ENCODE measurements at regions not wholly inside any gene's neighbourhood (a gene's known extent, or its start where the extent isn't known, plus 50 kb on each side); places are given as distances from the start of the nearest gene placed in this dataset.

GRCh38 chr2:59312967-59313940 lies 1072.1 kb upstream of the FANCL start:
- Histone ChIP-seq H3K4me3 (ENCODE audit: control extremely low read depth in 1 of 5, extremely low read depth in 1 of 5, insufficient read depth in 1 of 5, low read depth in 2 of 5, low read length in 4 of 5) (no peak overlapping the region), H3K9ac (ENCODE audit: low read length) (no peak overlapping the region), H3K79me2 (ENCODE audit: control insufficient read depth, insufficient read depth, low read length) (no peaks in the 10 kb centered on the region), H3K4me2 (replicated peaks; ENCODE audit: low read depth, low read length, poor library complexity, severe bottlenecking) (no peak overlapping the region), H4K20me1 (ENCODE audit: control insufficient read depth, insufficient read depth, low read length, poor library complexity, severe bottlenecking) (no peaks in the 10 kb centered on the region), H3K9me3 (ENCODE audit: control extremely low read depth in 1 of 3, control insufficient read depth in 2 of 3, insufficient read depth in 1 of 3, low read length in 2 of 3) (no peaks in the 10 kb centered on the region), H3K36me3 (replicated peaks in 1 of 2; ENCODE audit: control extremely low read depth in 1 of 2, control insufficient read depth in 1 of 2, extremely low read depth in 1 of 2, insufficient read depth in 2 of 2, low read length in 1 of 2) (no peaks in the 10 kb centered on the region), H2AFZ (ENCODE audit: insufficient read depth, low read depth, low read length, poor library complexity, severe bottlenecking) (no peak overlapping the region), H3K27me3 (replicated peaks in 1 of 4; ENCODE audit: control extremely low read depth in 1 of 4, control insufficient read depth in 3 of 4, insufficient read depth in 4 of 4, low read length in 3 of 4) (peaks cover 0 to 7% (median 0%) of the 10 kb centered on the region in 4 experiments), H3K27ac (ENCODE audit: low read length in 2 of 2) (no peak overlapping the region), H3K4me1 (ENCODE audit: control insufficient read depth in 2 of 2, insufficient read depth in 2 of 2, low read length in 2 of 2) (peaks cover 2 to 7% of the 10 kb centered on the region in 2 donors)
- Mint-ChIP-seq H3K4me3 (peak overlapping the region; percentile 60), H3K27ac (no peak overlapping the region), H3K9me3 (ENCODE audit: insufficient read depth) (no peaks in the 10 kb centered on the region), H3K4me1 (peaks cover 16% of the 10 kb centered on the region), H3K27me3 (peaks cover 21% of the 10 kb centered on the region)
- POLR2A ChIA-PET = no interaction called here
- no peak for DNase-seq
- TF ChIP-seq CTCF (IDR thresholded peaks at IDR 0.05) (no peak), EZH2 (IDR thresholded peaks at IDR 0.05; ENCODE audit: borderline replicate concordance, insufficient read depth, low read depth, low read length, poor library complexity, severe bottlenecking) (no peak)
- intact Hi-C loops (cut with micrococcal nuclease) = no loop called here
- CTCF ChIA-PET = interaction anchor here (0.6 to 1.6 kb wide), 3 partner anchors 12 to 1270 kb away, joined by 3 to 5 read pairs (median 3); no protein-coding TSS in a partner anchor
- 94% methylated on average over 5 of the region's 11 CpGs for WGBS (ENCODE audit: insufficient coverage)
- no peak for ATAC-seq (ENCODE audit: low read depth)

GRCh38 chr2:59312029-59312428 lies 1070.9 kb upstream of the FANCL start:
- Histone ChIP-seq H4K20me1 (ENCODE audit: control insufficient read depth, insufficient read depth, low read length, poor library complexity, severe bottlenecking) (no peaks in the 10 kb centered on the region), H3K9ac (ENCODE audit: low read length) (no peak overlapping the region), H3K27ac (ENCODE audit: low read length in 2 of 2) (no peak overlapping the region), H3K36me3 (replicated peaks in 1 of 2; ENCODE audit: control extremely low read depth in 1 of 2, control insufficient read depth in 1 of 2, extremely low read depth in 1 of 2, insufficient read depth in 2 of 2, low read length in 1 of 2) (no peaks in the 10 kb centered on the region), H3K9me3 (ENCODE audit: control extremely low read depth in 1 of 3, control insufficient read depth in 2 of 3, insufficient read depth in 1 of 3, low read length in 2 of 3) (no peaks in the 10 kb centered on the region), H3K4me3 (ENCODE audit: control extremely low read depth in 1 of 5, extremely low read depth in 1 of 5, insufficient read depth in 1 of 5, low read depth in 2 of 5, low read length in 4 of 5) (no peak overlapping the region), H3K4me2 (replicated peaks; ENCODE audit: low read depth, low read length, poor library complexity, severe bottlenecking) (no peak overlapping the region), H3K27me3 (replicated peaks in 1 of 4; ENCODE audit: control extremely low read depth in 1 of 4, control insufficient read depth in 3 of 4, insufficient read depth in 4 of 4, low read length in 3 of 4) (peaks cover 0 to 7% (median 0%) of the 10 kb centered on the region in 4 experiments), H3K79me2 (ENCODE audit: control insufficient read depth, insufficient read depth, low read length) (no peaks in the 10 kb centered on the region), H3K4me1 (ENCODE audit: control insufficient read depth in 2 of 2, insufficient read depth in 2 of 2, low read length in 2 of 2) (peaks cover 2 to 7% of the 10 kb centered on the region in 2 donors), H2AFZ (ENCODE audit: insufficient read depth, low read depth, low read length, poor library complexity, severe bottlenecking) (no peak overlapping the region)
- Mint-ChIP-seq H3K27me3 (peaks cover 19% of the 10 kb centered on the region), H3K27ac (no peak overlapping the region), H3K4me1 (peaks cover 16% of the 10 kb centered on the region), H3K9me3 (ENCODE audit: insufficient read depth) (no peaks in the 10 kb centered on the region), H3K4me3 (no peak overlapping the region)
- WGBS (ENCODE audit: insufficient coverage) = no CpG with 5 or more reads among the region's 1 CpG
- DNase-seq = no peak
- ChIA-PET POLR2A (no interaction called here), CTCF (interaction anchor here (0.7 to 1.6 kb wide), 3 partner anchors 9 to 1253 kb away, joined by 3 to 5 read pairs (median 3); no protein-coding TSS in a partner anchor)
- intact Hi-C loops (cut with micrococcal nuclease) = no loop called here
- TF ChIP-seq EZH2 (IDR thresholded peaks at IDR 0.05; ENCODE audit: borderline replicate concordance, insufficient read depth, low read depth, low read length, poor library complexity, severe bottlenecking) (no peak), CTCF (IDR thresholded peaks at IDR 0.05) (no peak)
- ATAC-seq (ENCODE audit: low read depth) = no peak
